Astrocyte (in vitro differentiated cells and primary cell): ENCODE measurements at regions not wholly inside any gene's neighbourhood (a gene's known extent, or its start where the extent isn't known, plus 50 kb on each side); places are given as distances from the start of the nearest gene placed in this dataset.

Source experiments
- CTCF ChIP-seq: IDR thresholded peaks from 2 replicates; pipeline ENCODE4 v1.5.1; 2011; ENCODE audit warnings: low read depth, mild to moderate bottlenecking, inconsistent platforms, low read length, moderate library complexity; ENCODE audit not compliant: insufficient read depth
- EZH2 ChIP-seq: IDR thresholded peaks from 2 replicates; pipeline ENCODE4 v1.6.1; 2012; ENCODE audit warnings: mild to moderate bottlenecking, low read length, inconsistent platforms; ENCODE audit not compliant: insufficient read depth

- TF ChIP-seq CTCF (no peak), EZH2 (no peak)
Measured at GRCh38 chr1:56300836-56301235, 278.5 kb downstream of the PLPP3 start.
